ENCODE measurements at regions not wholly inside any gene's neighbourhood (a gene's known extent, or its start where the extent isn't known, plus 50 kb on each side); places are given as distances from the start of the nearest gene placed in this dataset.
"Not testable (repeated sequence)": the region's sequence is repeated elsewhere in the genome, so short reads cannot be mapped to it uniquely, and the experiment has no call there.

DNA sequence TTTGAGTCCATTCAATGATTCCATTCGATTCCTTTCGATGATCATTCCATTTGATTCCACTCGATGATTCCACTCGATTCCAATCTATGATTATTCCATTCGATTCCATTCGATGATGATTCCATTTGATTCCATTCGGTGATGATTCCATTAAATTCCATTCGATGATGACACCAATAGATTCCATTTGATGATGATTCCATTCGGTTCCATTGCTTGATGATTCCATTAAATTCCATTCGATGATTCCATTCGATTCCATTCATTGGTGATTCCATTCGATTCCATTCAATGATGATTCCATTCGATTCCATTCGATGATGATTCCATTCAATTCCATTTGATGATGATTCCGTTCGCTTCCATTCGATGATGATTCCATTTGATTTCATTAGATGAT lies 1104.1 kb downstream of the RPIA start:
- H3K9me3 ChIP-seq (ENCODE audit: control insufficient read depth, insufficient read depth, low read length); H2AK5ac ChIP-seq (ENCODE audit: low read depth, low read length); CTCF ChIA-PET: not testable (repeated sequence)

More for the DNA sequence above, 1104.1 kb downstream of the RPIA start:
- H3K9me1 ChIP-seq (ENCODE audit: insufficient read depth, low read length); dilution Hi-C loops (cut with HindIII; ENCODE audit: low sequenced_read_pairs, unreplicated experiment); H4K8ac ChIP-seq (ENCODE audit: low read depth in 2 of 2, low read length in 2 of 2); in situ Hi-C loops (cut with MboI; ENCODE audit: low sequenced_read_pairs); H4K20me1 ChIP-seq (ENCODE audit: insufficient read depth, low read length); H3K27me3 ChIP-seq (ENCODE audit: control insufficient read depth, insufficient read depth, low read length); POLR2A ChIA-PET (ENCODE audit: unreplicated experiment); H2BK5ac ChIP-seq (ENCODE audit: low read depth, low read length, poor library complexity, severe bottlenecking); H3K27ac ChIP-seq (ENCODE audit: insufficient read depth, low read length); H3K4ac ChIP-seq (ENCODE audit: low read depth, low read length); BruUV-seq (replicated peaks); ATAC-seq (ENCODE audit: low read depth); H3K18ac ChIP-seq (ENCODE audit: low read depth, low read length); H2BK15ac ChIP-seq (ENCODE audit: low read depth, low read length); H2AFZ ChIP-seq (replicated peaks; ENCODE audit: low read length, poor library complexity); H4K91ac ChIP-seq (ENCODE audit: insufficient read depth, low read depth, low read length); intact Hi-C loops (cut with micrococcal nuclease); H3K14ac ChIP-seq (replicated peaks; ENCODE audit: low read depth, low read length); H2AK9ac ChIP-seq (replicated peaks; ENCODE audit: low read depth, low read length, poor library complexity); H2BK20ac ChIP-seq (ENCODE audit: low read depth, low read length); H3K23ac ChIP-seq (ENCODE audit: low read depth, low read length); H4K5ac ChIP-seq (ENCODE audit: low read depth, low read length); H3K56ac ChIP-seq (ENCODE audit: extremely low read depth, insufficient read depth, low read length); H3K4me3 ChIP-seq (ENCODE audit: insufficient read depth, low read depth, low read length); DNase-seq; H3K4me1 ChIP-seq (ENCODE audit: control insufficient read depth, insufficient read depth, low read length); H3K9ac ChIP-seq (ENCODE audit: low read depth, low read length); H2BK120ac ChIP-seq (ENCODE audit: low read depth, low read length); H3K4me2 ChIP-seq (ENCODE audit: low read depth, low read length); H3K79me1 ChIP-seq (ENCODE audit: low read depth in 1 of 2, low read length in 2 of 2); H3K36me3 ChIP-seq (ENCODE audit: control insufficient read depth, insufficient read depth, low read length): not testable (repeated sequence)
- WGBS, 2 experiments (ENCODE audit: extremely low coverage in 2 of 2, insufficient read length in 1 of 2), result 69% methylated on average over 17 of the region's 17 CpGs; no CpG with 5 or more reads in 1 of the 2 experiments
